Chondrocyte (in vitro differentiated cells): ENCODE measurements at regions not wholly inside any gene's neighbourhood (a gene's known extent, or its start where the extent isn't known, plus 50 kb on each side); places are given as distances from the start of the nearest gene placed in this dataset.

Source experiments
- DNase-seq: peaks from one replicate; pipeline ENCODE4 v3.0.0; 2021; ENCODE audit warnings: mixed read lengths, low spot score
- H3K27ac Mint-ChIP-seq: one replicate; pipeline ENCODE4 v1.8.0; 2021; ENCODE audit warnings: mild to moderate bottlenecking, moderate library complexity, mixed read lengths; ENCODE audit not compliant: unreplicated experiment
- H3K27me3 Mint-ChIP-seq: 2 replicates; pipeline ENCODE4 v1.8.0; 2021; ENCODE audit warnings: low read depth, mixed read lengths
- H3K36me3 Mint-ChIP-seq: 2 replicates; pipeline ENCODE4 v1.8.0; 2021; ENCODE audit warnings: low read depth, mixed read lengths
- H3K4me1 Mint-ChIP-seq: 2 replicates; pipeline ENCODE4 v1.8.0; 2021; ENCODE audit warnings: low read depth, mild to moderate bottlenecking, mixed read lengths
- H3K4me3 Mint-ChIP-seq: one replicate; pipeline ENCODE4 v1.8.0; 2021; ENCODE audit warnings: mild to moderate bottlenecking, moderate library complexity, mixed read lengths; ENCODE audit not compliant: unreplicated experiment
- H3K9me3 Mint-ChIP-seq: 2 replicates; pipeline ENCODE4 v1.8.0; 2021; ENCODE audit warnings: low read depth, mixed read lengths
- TF ChIP-seq, protein P1 (sequence below): fragments of 200-600 bp; sonication (generic); IDR thresholded peaks from 2 replicates; pipeline ENCODE4 v1.5.0; 2021; ENCODE audit warnings: antibody characterized with exemption, mild to moderate bottlenecking, moderate library complexity

DNA sequence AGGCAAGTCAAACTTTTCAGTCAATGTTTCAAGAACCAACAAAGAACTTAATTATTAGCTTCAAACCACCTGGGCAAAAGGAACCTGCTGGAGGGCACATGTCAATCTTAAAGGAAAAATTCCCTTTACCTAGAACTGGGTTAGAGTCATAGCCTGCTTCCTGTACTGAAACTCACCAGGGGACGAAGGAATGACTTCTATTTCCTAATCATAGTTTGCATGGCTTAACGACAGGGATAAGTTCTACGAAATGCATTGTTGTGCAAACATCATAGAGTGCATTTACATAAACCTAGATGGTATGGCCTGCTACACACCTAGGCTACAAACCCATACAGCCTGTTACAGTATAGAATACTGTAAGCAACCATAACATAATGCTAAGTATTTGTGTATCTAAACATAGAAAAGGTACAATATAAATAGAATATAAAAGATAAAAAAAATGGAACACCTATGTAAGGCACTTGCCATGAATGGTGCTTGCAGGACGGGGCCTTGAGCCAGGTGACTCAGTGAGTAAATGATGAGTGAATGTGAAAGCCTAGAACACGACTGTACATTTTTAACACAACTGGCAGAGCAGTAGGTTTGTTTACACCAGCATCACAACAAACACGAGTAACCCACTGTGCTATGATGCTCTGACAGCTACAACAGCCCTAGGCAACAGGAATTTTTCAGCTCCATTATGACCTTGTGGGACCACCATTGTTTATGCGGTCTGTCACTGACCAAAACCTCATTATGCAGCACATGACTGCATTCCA, 234.9 kb upstream of the CAND1 start:
- no peaks in the 10 kb centered on the region for H3K36me3 Mint-ChIP-seq
- H3K9me3 Mint-ChIP-seq: peaks cover 8% of the 10 kb centered on the region
- DNase-seq: no peak
- H3K4me1 Mint-ChIP-seq: peaks cover 20% of the 10 kb centered on the region
- TF ChIP-seq, protein P1, sequence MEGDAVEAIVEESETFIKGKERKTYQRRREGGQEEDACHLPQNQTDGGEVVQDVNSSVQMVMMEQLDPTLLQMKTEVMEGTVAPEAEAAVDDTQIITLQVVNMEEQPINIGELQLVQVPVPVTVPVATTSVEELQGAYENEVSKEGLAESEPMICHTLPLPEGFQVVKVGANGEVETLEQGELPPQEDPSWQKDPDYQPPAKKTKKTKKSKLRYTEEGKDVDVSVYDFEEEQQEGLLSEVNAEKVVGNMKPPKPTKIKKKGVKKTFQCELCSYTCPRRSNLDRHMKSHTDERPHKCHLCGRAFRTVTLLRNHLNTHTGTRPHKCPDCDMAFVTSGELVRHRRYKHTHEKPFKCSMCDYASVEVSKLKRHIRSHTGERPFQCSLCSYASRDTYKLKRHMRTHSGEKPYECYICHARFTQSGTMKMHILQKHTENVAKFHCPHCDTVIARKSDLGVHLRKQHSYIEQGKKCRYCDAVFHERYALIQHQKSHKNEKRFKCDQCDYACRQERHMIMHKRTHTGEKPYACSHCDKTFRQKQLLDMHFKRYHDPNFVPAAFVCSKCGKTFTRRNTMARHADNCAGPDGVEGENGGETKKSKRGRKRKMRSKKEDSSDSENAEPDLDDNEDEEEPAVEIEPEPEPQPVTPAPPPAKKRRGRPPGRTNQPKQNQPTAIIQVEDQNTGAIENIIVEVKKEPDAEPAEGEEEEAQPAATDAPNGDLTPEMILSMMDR: no peak
- H3K27ac Mint-ChIP-seq: no peak overlapping the region
- H3K4me3 Mint-ChIP-seq: no peak overlapping the region
- no peaks in the 10 kb centered on the region for H3K27me3 Mint-ChIP-seq

- no peak for DNase-seq
- peaks cover 20% of the 10 kb centered on the region for H3K4me1 Mint-ChIP-seq
- no peak overlapping the region for H3K27ac Mint-ChIP-seq
- H3K36me3 Mint-ChIP-seq: no peaks in the 10 kb centered on the region
- no peak overlapping the region for H3K4me3 Mint-ChIP-seq
- no peaks in the 10 kb centered on the region for H3K27me3 Mint-ChIP-seq
- H3K9me3 Mint-ChIP-seq: peaks cover 8% of the 10 kb centered on the region
- TF ChIP-seq, protein P1: no peak
Observed at GRCh38 chr12:67035121-67035520, 234.0 kb upstream of the CAND1 start.

DNA sequence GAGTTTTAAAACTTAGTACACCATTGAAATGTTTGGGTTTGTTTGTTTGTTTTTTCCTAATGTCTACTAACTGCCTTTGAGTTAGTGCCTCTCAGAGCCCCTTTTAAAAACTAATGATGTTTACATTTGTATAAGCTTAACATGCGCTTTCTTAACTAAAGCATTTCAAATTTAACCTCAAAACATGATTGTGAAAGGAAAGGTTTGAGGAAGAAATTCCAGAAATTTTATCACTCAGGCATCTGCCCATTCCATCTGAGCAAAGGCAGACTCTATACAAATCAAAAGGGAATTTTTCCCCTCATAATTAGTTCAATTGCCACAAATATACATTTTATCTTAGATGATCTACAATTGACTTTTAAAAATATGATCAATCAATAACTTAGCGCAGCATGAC, 230.7 kb upstream of the CAND1 start:
- no peaks in the 10 kb centered on the region for H3K36me3 Mint-ChIP-seq
- peaks cover 29% of the 10 kb centered on the region for H3K4me1 Mint-ChIP-seq
- peaks cover under 1% of the 10 kb centered on the region for H3K9me3 Mint-ChIP-seq
- H3K4me3 Mint-ChIP-seq: no peak overlapping the region
- TF ChIP-seq, protein P1: no peak
- H3K27ac Mint-ChIP-seq: no peak overlapping the region
- no peak for DNase-seq
- H3K27me3 Mint-ChIP-seq: no peaks in the 10 kb centered on the region

- no peak for DNase-seq
- Mint-ChIP-seq H3K27ac (no peak overlapping the region), H3K27me3 (no peaks in the 10 kb centered on the region), H3K4me1 (peaks cover 31% of the 10 kb centered on the region), H3K4me3 (no peak overlapping the region), H3K9me3 (no peaks in the 10 kb centered on the region), H3K36me3 (no peaks in the 10 kb centered on the region)
- TF ChIP-seq, protein P1: no peak
Observed at GRCh38 chr12:67039995-67040860, 228.9 kb upstream of the CAND1 start.

DNA sequence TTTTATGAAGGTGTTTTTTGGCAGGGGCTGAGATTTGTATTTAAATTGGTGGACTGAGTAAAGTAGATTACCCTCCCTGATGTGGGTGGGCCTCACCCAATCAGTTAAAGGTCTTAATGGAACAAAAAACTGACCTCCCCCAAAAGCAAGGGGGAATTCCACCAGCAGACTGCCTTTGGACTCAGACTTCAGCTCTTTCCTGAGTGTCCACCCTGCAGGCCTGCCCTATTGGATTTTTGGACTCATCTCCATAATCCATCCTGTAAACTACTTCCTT, 228.4 kb upstream of the CAND1 start:
- no peak overlapping the region for H3K27ac Mint-ChIP-seq
- H3K4me3 Mint-ChIP-seq: no peak overlapping the region
- peaks cover 31% of the 10 kb centered on the region for H3K4me1 Mint-ChIP-seq
- H3K27me3 Mint-ChIP-seq: no peaks in the 10 kb centered on the region
- DNase-seq: no peak
- H3K36me3 Mint-ChIP-seq: no peaks in the 10 kb centered on the region
- no peaks in the 10 kb centered on the region for H3K9me3 Mint-ChIP-seq
- TF ChIP-seq, protein P1: no peak
